Limb (tissue), 2 donors: ENCODE measurements at regions not wholly inside any gene's neighbourhood (a gene's known extent, or its start where the extent isn't known, plus 50 kb on each side); places are given as distances from the start of the nearest gene placed in this dataset.

ENCODE experiments used
- DNase-seq, 2 donors: peaks; one replicate each; pipeline ENCODE4 v3.0.0-alpha.2; 2016; ENCODE audit errors: extremely low spot score in 2 of 2

- DNase-seq: no peak
Measured at GRCh38 chr5:173468821-173469251, 140.6 kb upstream of the STC2 start.

- no peak for DNase-seq
Measured at GRCh38 chr5:173466227-173466626, 138.0 kb upstream of the STC2 start.

GRCh38 chr5:173464813-173465212, 136.6 kb upstream of the STC2 start:
- DNase-seq: no peak

GRCh38 chr5:173463207-173463606, 135.0 kb upstream of the STC2 start:
- DNase-seq: no peak

- peak in 1 of 2 donors; percentile 44 for DNase-seq
Measured at GRCh38 chr5:173458828-173459609, 130.8 kb upstream of the STC2 start.

GRCh38 chr5:173457482-173457881, 129.3 kb upstream of the STC2 start:
- DNase-seq: peak in 1 of 2 donors; percentile 52

- peak in 1 of 2 donors; percentile 41 for DNase-seq
Measured at GRCh38 chr5:173456751-173457171, 128.5 kb upstream of the STC2 start.

- no peak for DNase-seq
Measured at GRCh38 chr5:173456181-173456580, 128.0 kb upstream of the STC2 start.

- no peak for DNase-seq
Measured at GRCh38 chr5:173455599-173455957, 127.4 kb upstream of the STC2 start.

- DNase-seq: peak in 1 of 2 donors; percentile 37
Measured at GRCh38 chr5:173454736-173455598, 126.8 kb upstream of the STC2 start.

GRCh38 chr5:173454361-173454735, 126.1 kb upstream of the STC2 start:
- no peak for DNase-seq

GRCh38 chr5:173453167-173453566, 125.0 kb upstream of the STC2 start:
- no peak for DNase-seq

GRCh38 chr5:173452119-173452905, 124.1 kb upstream of the STC2 start:
- DNase-seq: no peak

GRCh38 chr5:173451651-173452050, 123.4 kb upstream of the STC2 start:
- no peak for DNase-seq

GRCh38 chr5:173451031-173451430, 122.8 kb upstream of the STC2 start:
- no peak for DNase-seq

GRCh38 chr5:173450188-173450587, 122.0 kb upstream of the STC2 start:
- no peak for DNase-seq

- DNase-seq: no peak
Measured at GRCh38 chr5:173448856-173449255, 120.6 kb upstream of the STC2 start.

- DNase-seq: no peak
Measured at GRCh38 chr5:173443971-173444370, 115.8 kb upstream of the STC2 start.

GRCh38 chr5:173441053-173441628, 112.9 kb upstream of the STC2 start:
- DNase-seq: no peak

GRCh38 chr5:173438951-173439350, 110.7 kb upstream of the STC2 start:
- no peak for DNase-seq

GRCh38 chr5:173435447-173435846, 107.2 kb upstream of the STC2 start:
- no peak for DNase-seq
